GM12865 (cell line): ENCODE measurements at regions not wholly inside any gene's neighbourhood (a gene's known extent, or its start where the extent isn't known, plus 50 kb on each side); places are given as distances from the start of the nearest gene placed in this dataset.

ENCODE experiments used
- DNase-seq: peaks from one replicate; pipeline ENCODE4 v3.0.0; 2010; ENCODE audit warnings: low read depth
- H3K4me3 ChIP-seq: 2 replicates; pipeline ENCODE4 v1.5.1; 2011; ENCODE audit warnings: mild to moderate bottlenecking, low read depth, low read length, control low read depth
- TF ChIP-seq, protein P1 (sequence below): IDR thresholded peaks from 2 replicates; pipeline ENCODE4 v1.5.1; 2011; ENCODE audit warnings: low read length, control low read depth, low read depth, inconsistent platforms; ENCODE audit not compliant: insufficient read depth; ENCODE audit errors: missing control alignments

DNA sequence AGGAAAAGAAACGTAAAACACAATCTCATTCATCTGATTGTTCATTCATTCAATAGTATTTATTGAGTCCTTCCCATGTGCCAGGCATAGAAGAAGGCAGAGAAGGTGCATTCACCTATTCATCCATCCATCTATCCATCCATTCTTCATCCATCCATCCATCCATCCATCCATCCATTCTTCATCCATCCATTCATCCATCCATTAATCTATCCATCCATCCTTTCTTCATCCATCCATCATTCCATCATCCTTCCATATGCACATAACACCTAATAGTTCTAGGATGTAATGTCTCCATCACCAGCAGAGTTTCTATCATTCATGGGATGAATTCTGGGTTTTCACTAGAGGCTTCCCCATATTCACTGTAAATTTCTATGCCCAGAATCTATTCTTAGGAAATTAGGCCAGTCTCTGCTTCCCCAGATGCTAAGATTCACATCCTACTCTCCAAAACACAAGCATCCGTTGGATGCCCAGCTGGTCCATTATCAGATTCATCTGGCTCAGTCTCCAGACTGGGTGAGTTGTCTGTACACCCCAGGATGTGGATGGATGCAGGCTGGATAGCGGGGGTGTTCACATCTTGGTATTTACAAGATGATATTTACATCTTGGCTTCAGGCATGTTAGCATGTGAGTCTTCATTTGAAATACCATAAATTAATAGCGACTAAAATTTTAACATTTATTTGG is 517.7 kb upstream of the SULF2 start:
- no peak for DNase-seq
- H3K4me3 ChIP-seq, result no peak overlapping the region
- TF ChIP-seq, protein P1, sequence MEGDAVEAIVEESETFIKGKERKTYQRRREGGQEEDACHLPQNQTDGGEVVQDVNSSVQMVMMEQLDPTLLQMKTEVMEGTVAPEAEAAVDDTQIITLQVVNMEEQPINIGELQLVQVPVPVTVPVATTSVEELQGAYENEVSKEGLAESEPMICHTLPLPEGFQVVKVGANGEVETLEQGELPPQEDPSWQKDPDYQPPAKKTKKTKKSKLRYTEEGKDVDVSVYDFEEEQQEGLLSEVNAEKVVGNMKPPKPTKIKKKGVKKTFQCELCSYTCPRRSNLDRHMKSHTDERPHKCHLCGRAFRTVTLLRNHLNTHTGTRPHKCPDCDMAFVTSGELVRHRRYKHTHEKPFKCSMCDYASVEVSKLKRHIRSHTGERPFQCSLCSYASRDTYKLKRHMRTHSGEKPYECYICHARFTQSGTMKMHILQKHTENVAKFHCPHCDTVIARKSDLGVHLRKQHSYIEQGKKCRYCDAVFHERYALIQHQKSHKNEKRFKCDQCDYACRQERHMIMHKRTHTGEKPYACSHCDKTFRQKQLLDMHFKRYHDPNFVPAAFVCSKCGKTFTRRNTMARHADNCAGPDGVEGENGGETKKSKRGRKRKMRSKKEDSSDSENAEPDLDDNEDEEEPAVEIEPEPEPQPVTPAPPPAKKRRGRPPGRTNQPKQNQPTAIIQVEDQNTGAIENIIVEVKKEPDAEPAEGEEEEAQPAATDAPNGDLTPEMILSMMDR, result no peak

DNA sequence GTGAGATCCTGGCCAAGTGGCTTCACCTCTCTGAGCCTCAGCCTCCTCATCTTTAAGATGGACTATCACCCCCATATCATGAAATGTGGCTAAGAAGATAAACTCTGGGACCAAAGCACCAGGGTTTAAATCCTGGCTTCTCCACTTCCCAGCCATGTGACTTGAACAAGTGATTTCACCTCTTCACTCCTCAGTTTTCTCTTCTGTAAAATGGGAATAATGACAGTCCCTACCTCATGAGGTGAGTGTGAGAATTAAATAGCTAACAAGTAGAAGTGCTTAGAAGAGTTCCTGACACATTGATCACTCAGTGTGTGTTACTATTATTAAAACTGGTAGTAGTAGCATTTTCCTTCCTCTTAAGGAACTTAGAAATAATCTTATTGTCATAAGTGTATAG is 516.9 kb upstream of the SULF2 start:
- TF ChIP-seq, protein P1, result no peak
- DNase-seq, result no peak
- no peak overlapping the region for H3K4me3 ChIP-seq

DNA sequence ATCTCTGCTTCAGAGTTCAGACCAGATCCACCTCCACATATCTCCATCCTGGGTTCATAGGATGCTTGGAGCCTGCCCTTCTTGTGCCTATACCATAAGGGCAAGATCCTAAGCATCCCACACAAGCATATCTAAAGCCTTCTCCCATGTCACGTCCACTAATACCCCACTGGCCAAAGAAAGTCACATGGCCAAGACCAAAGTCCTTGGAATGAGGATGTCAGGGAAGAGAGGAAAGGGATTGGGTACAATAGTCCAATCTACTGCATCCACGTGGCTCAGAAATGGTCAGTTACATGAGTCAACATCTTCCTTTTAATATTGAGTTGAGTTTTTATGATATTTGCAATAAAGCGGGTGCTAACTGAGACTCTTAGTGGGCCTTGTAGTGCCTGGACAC is 515.9 kb upstream of the SULF2 start:
- DNase-seq, result no peak
- H3K4me3 ChIP-seq, result no peak overlapping the region
- TF ChIP-seq, protein P1, result no peak

DNA sequence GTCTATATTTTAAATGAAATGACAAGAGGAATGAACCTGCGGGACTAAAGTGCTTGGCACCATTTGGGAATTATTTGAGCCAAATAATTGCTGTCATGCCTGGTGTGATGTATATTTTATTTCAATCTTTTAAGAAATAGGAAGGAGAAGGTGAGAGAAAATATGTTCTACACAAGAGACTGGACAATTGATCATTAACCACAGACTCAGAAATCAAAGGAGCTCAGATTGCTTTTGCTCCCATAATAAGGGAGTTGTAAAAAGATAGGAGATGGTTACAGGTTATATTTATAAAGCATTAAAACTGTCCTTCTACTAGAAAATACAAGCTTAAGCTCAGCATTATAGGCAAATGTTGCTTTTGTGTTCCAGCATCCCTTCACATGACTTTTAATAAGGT is 515.2 kb upstream of the SULF2 start:
- no peak overlapping the region for H3K4me3 ChIP-seq
- DNase-seq, result no peak
- TF ChIP-seq, protein P1, result no peak

DNA sequence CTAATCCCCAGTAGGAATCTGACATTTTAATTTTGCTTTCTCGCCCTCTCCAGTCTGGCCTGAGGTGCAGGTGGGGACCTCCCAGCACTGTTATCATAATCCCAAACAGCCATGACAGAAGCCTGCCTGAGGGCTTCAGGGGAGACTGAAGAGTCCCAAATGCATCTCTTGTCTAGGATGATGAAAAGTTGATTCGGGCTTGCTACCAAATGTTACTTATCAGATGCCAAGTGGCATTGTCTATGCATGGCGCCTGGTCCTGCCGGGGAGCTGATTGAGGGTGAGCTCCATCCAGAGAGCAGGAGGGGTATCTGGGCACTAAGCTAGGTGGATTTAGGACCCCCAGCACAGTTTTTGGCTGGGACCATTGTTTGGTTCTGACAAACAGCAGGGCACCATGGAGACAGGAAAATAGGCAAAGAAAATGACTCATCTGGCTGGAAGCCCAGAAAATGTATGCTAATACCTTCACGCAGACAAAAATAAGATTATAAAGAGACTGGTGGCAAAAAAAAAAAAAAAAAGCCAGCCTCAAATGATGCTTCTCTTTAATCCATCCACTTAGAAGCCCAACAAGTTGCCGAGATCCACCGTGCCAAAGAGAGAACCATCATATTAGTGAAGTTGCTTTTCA is 513.7 kb upstream of the SULF2 start:
- H3K4me3 ChIP-seq, result no peak overlapping the region
- no peak for DNase-seq
- TF ChIP-seq, protein P1, result no peak

DNA sequence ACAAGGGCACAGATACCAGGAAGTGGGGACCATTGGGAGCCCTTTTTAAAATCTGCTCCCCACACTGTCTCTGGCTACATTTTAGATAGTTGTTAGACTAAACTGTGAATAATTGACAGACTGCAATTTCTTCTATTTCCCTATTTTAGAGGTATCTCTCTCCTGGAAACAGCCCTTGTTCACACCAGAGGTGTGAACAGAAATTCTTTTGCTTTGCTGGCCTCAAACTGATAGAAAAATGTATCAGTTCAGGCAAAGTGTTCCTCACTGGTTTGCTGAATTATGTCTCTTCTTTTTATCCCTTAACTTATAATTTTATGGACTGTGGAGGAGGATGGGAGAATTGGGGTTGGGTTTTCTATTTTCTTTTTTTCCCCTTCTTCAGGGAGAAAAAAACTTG is 513.2 kb upstream of the SULF2 start:
- H3K4me3 ChIP-seq, result no peak overlapping the region
- no peak for DNase-seq
- TF ChIP-seq, protein P1, result no peak
